ENCODE measurements at regions not wholly inside any gene's neighbourhood (a gene's known extent, or its start where the extent isn't known, plus 50 kb on each side); places are given as distances from the start of the nearest gene placed in this dataset.

DNA sequence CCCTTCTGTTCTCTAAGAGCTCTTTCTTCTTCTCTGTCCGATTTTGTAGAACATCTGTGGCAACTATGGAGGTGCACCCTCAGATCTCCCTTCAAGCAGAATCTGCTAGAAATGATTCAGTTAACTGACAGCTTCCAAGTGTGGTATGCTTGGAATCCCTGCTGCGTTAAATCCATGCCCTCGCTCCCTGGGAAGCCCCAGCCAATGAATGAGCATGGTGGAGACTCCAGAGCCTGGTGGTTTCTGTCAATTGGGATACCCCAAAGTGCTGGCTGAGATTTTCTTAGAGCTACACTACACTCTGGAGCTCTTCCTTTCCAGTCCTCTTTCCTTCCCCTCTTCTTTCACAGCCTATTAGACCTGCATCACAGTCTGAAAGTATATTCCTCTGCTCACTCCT is 116.3 kb upstream of the C1orf21 start:
- TF ChIP-seq, protein P1, sequence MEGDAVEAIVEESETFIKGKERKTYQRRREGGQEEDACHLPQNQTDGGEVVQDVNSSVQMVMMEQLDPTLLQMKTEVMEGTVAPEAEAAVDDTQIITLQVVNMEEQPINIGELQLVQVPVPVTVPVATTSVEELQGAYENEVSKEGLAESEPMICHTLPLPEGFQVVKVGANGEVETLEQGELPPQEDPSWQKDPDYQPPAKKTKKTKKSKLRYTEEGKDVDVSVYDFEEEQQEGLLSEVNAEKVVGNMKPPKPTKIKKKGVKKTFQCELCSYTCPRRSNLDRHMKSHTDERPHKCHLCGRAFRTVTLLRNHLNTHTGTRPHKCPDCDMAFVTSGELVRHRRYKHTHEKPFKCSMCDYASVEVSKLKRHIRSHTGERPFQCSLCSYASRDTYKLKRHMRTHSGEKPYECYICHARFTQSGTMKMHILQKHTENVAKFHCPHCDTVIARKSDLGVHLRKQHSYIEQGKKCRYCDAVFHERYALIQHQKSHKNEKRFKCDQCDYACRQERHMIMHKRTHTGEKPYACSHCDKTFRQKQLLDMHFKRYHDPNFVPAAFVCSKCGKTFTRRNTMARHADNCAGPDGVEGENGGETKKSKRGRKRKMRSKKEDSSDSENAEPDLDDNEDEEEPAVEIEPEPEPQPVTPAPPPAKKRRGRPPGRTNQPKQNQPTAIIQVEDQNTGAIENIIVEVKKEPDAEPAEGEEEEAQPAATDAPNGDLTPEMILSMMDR (IDR thresholded peaks at IDR 0.05; ENCODE audit: extremely low read depth, missing control alignments) = no peak
- DNase-seq (ENCODE audit: low spot score) = no peak

GRCh38 chr1:184272175-184272866 is 114.5 kb upstream of the C1orf21 start:
- DNase-seq (ENCODE audit: low spot score) = no peak
- TF ChIP-seq, protein P1 (IDR thresholded peaks at IDR 0.05; ENCODE audit: extremely low read depth, missing control alignments) = no peak

DNA sequence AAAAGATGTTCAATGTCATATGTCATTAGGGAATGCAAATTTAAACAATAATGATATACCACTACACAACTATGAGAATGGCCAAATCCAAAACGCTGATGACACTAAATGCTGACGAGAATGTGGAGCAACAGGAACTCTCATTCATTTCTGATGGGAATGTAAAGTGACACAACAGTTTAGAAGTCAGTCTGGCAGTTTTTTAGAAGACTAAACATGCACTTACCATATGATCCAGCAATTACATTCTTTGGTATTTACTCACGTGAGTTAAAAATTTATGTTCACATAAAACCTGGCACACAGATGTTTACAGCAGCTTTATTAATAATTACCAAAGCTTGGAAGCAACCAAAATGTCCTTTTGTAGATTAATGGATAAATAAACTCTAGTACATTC is 110.4 kb upstream of the C1orf21 start:
- no peak for DNase-seq (ENCODE audit: low spot score)
- TF ChIP-seq, protein P1 (IDR thresholded peaks at IDR 0.05; ENCODE audit: extremely low read depth, missing control alignments) = no peak

DNA sequence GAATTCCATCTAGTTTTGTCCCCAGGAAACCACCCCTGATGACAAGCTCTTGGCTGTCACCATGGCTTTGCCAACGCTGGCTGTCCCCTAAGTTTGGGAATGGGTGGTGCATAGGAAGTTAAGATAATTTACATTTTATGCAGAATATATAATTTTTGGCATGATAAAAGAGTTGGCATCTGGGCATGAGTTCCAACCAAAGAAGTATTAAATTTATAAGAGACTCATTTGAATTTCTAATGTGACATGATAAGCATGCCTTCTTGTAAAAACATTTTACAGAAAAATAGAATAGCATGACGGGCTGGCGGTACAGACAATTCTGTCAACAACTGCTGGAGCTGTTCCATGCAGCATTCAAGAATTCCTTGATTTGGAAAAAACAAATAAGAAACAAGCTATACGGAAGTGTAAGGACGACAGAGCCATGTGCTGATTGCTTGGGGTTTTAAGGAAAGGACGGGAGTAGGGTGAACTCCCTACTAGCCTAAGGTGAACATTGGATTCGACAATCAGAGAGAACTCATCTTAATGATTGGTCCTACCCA is 106.8 kb upstream of the C1orf21 start:
- TF ChIP-seq, protein P1 (IDR thresholded peaks at IDR 0.05; ENCODE audit: extremely low read depth, missing control alignments) = no peak
- DNase-seq (ENCODE audit: low spot score) = no peak

DNA sequence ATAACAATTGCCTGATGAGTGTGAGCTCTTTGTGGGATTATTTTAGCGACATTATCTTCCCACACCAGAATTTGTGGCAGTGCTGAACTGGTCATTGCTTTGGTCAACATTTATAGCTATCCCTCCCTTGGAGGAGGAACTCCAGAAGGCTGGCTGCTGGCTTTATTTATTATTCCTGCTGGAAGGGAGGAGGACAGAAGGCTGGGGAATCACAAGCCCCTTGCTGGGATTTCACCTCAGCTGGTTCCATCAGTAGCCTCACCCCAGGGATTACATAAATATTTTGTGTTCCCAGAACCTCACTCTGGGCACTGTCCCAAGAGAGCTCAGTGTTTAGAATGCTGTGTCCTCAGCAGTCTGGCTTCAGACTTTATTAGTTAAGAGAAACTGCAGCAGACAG is 102.8 kb upstream of the C1orf21 start:
- TF ChIP-seq, protein P1 (IDR thresholded peaks at IDR 0.05; ENCODE audit: extremely low read depth, missing control alignments) = no peak
- DNase-seq (ENCODE audit: low spot score) = no peak

DNA sequence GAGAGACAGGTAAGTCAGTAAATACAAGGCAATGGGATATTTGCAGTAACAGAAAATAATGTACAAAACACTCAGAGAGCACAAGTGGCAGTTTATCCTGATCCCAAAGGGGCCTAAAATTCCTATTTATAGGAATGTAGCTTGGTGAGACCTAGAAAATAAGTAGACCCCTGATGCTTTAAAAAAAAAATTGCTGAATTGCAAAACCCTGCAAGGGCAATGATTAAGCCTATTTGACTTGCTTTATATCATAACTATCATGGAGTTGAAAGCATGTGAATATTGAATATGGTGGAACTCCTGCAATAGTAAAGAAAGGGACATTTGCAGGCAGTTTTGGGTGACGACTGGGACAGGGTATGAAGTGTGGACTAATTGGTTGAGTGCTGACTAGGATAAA is 101.9 kb upstream of the C1orf21 start:
- TF ChIP-seq, protein P1 (IDR thresholded peaks at IDR 0.05; ENCODE audit: extremely low read depth, missing control alignments) = no peak
- no peak for DNase-seq (ENCODE audit: low spot score)

GRCh38 chr1:184285401-184286087 is 101.3 kb upstream of the C1orf21 start:
- DNase-seq (ENCODE audit: low spot score) = no peak
- TF ChIP-seq, protein P1 (IDR thresholded peaks at IDR 0.05; ENCODE audit: extremely low read depth, missing control alignments) = no peak

Measured in GM20000 (cell line).